LNCaP clone FGC (cell line): ENCODE measurements at regions not wholly inside any gene's neighbourhood (a gene's known extent, or its start where the extent isn't known, plus 50 kb on each side); places are given as distances from the start of the nearest gene placed in this dataset.

Experiments
- DNase-seq: peaks from one replicate; pipeline ENCODE4 v3.0.0-alpha.2; 2011; ENCODE audit warnings: low read depth
- H3K4me3 ChIP-seq: 2 replicates; pipeline ENCODE4 v1.5.1; 2011; ENCODE audit warnings: mild to moderate bottlenecking, low read depth, low read length, control low read depth
- CTCF ChIP-seq: IDR thresholded peaks from 2 replicates; pipeline ENCODE4 v1.5.1; 2012; ENCODE audit warnings: mild to moderate bottlenecking; ENCODE audit not compliant: control insufficient read depth, insufficient read depth; ENCODE audit errors: extremely low read depth

GRCh38 chrX:10952619-10953018, 158.5 kb upstream of the HCCS start:
- DNase-seq: no peak
- no peak for TF ChIP-seq CTCF

GRCh38 chrX:10965174-10965798, 145.8 kb upstream of the HCCS start:
- no peak for TF ChIP-seq CTCF
- H3K4me3 ChIP-seq: no peak overlapping the region
- no peak for DNase-seq

More at GRCh38 chrX:10952619-10953018, 158.5 kb upstream of the HCCS start:
- H3K4me3 ChIP-seq: no peak overlapping the region

- no peak for TF ChIP-seq CTCF
- H3K4me3 ChIP-seq: no peak overlapping the region
- no peak for DNase-seq
These were observed 145.1 kb upstream of the HCCS start for GRCh38 chrX:10966057-10966456.

- no peak overlapping the region for H3K4me3 ChIP-seq
- no peak for TF ChIP-seq CTCF
- DNase-seq: no peak
These were observed 140.0 kb upstream of the HCCS start for GRCh38 chrX:10971176-10971575.

- TF ChIP-seq CTCF: no peak
- DNase-seq: no peak
- no peak overlapping the region for H3K4me3 ChIP-seq
These were observed 139.4 kb upstream of the HCCS start for GRCh38 chrX:10971759-10972158.

GRCh38 chrX:10972706-10973105, 138.4 kb upstream of the HCCS start:
- no peak for TF ChIP-seq CTCF
- DNase-seq: no peak
- no peak overlapping the region for H3K4me3 ChIP-seq

- TF ChIP-seq CTCF: no peak
- no peak for DNase-seq
- no peak overlapping the region for H3K4me3 ChIP-seq
These were observed 136.2 kb upstream of the HCCS start for GRCh38 chrX:10974920-10975319.
